HEK293T (cell line): ENCODE measurements at regions not wholly inside any gene's neighbourhood (a gene's known extent, or its start where the extent isn't known, plus 50 kb on each side); places are given as distances from the start of the nearest gene placed in this dataset.

Experiments used
- FOXK2 ChIP-seq: fragments of 450-650 bp; IDR thresholded peaks from 2 replicates; pipeline ENCODE4 v1.6.1; 2016; ENCODE audit warnings: mild to moderate bottlenecking
- SP1 ChIP-seq: fragments of 450-650 bp; IDR thresholded peaks from 2 replicates; pipeline ENCODE4 v1.6.1; 2017

DNA sequence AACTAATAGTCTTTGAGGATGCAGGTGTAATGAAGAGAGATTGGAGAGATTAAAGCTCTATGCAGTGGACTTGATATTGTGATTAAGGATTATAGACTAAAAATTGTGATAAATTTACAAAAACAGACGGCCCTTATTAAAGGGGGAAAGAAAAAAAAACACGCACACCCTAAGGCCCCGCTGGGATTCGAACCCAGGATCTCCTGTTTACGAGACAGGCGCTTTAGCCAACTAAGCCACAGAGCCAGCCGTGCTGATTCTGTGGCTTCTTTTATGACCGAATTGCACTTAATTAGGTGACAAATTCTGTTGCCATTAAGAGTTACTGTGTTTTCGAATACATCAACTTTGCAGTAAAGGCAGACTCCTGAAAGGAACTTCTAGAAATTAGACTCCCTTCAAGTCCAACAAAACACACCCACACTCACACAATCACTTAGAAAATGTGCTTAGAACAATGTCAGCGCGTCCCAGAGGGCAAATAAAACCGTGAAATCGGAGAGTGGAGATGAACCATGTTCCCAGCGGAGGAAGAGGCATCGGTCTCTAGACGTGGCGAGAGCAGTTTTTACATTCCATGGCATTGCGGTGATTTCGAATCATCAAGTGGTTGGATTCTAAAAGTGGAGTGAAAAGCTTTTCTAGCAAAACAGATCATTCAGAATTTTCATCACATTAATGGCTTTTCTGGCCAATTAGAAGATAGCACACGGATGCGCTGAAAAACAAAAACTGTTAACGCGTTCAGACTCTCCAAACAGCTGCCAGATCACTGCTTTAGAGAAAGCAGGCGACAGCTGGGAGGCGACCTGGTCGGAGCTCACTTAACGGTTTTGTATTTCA, 122.6 kb downstream of the GPX5 start:
- TF ChIP-seq SP1 (no peak), FOXK2 (no peak)
